ENCODE measurements at regions not wholly inside any gene's neighbourhood (a gene's known extent, or its start where the extent isn't known, plus 50 kb on each side); places are given as distances from the start of the nearest gene placed in this dataset.

- no peak for TF ChIP-seq CTCF (IDR thresholded peaks at IDR 0.05; ENCODE audit: insufficient read depth, low read length, poor library complexity, severe bottlenecking)
- no peak for TF ChIP-seq EZH2phosphoT487 (conservative IDR thresholded peaks at IDR 0.05; ENCODE audit: low read length)
Observed at GRCh38 chr6:14584450-14584849, 466.9 kb downstream of the CD83 start.
